Amniotic epithelial cell (primary cell): ENCODE measurements at regions not wholly inside any gene's neighbourhood (a gene's known extent, or its start where the extent isn't known, plus 50 kb on each side); places are given as distances from the start of the nearest gene placed in this dataset.

ENCODE experiments used
- DNase-seq: peaks from one replicate; pipeline ENCODE4 v3.0.0-alpha.2; 2010; ENCODE audit warnings: low read depth

DNA sequence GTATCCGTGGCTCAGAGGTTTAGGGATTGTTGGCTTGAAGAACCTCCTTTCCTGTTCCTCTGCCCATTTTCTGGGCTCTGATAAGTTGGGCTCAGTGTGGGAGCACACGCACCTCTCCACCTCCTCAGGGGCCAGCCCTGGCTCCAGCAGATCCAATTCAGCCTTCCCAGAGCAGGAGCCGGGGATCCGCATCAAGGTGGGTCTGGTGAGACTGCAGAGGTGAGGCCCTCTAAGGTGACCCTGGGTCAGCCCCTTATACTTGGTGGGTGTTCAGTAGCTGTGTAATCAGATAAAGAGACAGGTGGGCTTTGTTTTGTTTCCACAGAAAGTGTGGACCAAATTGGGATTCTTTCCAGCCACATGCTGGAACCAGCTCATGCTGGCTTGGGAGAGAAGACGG, 1466.0 kb downstream of the TBC1D22A start:
- DNase-seq = no peak

DNA sequence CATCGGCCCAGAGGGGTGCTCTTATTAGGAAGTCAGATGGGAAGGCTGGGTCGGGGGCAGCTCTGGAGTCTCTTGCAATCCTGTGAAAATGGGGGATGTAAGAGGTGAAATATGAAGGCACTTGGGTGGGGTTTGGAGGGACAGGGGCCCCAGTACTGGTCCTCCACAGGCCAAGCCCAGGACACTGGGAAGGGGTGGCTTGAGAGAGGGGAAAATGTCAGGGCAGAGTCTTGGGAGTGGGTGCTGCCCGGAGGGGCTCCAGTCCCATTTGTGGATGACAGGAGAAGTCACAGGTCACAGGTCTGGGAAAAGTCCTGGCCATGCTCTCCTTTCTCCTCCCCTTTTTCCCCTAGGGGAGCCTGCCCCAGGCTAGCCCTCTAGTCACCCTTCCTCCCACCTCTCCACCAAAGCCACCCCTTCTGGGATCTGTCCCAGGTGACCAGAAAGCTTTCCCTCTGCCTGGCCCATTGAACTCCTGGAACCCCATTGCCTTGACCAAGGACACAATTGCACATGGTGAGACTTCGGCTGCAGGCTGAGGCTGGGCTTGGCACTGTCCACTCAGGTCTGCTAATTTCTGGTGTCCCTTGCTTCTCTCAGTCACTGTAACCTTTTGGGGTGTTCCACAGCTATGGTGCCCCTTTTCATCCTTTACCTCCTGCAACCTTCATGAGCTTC, 1465.0 kb downstream of the TBC1D22A start:
- DNase-seq = no peak

DNA sequence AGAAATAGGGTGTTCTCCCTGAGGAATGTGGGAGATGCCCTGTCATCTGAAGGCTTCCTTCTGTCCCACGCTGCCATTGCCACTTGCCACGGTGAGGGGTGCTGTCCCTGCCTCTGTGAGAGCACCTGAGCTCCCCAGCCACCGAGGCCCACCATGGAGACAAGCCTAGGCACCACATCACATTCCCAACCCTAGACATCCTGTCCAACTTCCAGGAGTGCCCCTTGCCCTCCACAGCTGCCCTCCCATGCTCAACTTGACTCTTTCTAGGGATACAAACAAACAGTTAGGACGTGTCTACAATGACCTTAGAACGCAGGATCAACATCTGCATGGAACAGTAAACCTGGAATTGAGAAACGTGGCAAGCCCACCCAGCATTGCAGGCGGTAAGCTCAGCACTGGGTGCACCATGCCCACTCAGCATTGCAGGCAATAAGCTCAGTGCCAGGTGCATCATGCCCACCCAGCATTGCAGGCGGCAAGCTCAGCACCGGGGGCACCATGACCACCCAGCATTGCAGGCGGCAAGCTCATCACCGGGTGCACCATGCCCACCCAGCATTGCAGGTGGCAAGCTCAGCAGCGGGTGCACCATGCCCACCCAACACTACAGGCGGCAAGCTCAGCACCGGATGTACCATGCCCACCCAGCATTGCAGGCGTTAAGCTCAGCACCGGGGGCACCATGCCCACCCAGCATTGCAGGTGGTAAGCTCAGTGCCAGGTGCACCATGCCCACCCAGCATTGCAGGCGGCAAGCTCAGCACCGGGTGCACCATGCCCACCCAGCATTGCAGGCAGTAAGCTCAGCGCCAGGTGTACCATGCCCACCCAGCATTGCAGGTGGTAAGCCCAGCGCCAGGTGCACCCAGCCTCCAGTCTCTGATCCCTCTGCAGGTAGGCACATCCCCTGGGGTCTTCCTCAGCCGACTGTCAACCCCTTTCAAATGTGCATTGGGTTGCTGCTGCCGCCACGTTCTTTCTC, 1463.9 kb downstream of the TBC1D22A start:
- no peak for DNase-seq

DNA sequence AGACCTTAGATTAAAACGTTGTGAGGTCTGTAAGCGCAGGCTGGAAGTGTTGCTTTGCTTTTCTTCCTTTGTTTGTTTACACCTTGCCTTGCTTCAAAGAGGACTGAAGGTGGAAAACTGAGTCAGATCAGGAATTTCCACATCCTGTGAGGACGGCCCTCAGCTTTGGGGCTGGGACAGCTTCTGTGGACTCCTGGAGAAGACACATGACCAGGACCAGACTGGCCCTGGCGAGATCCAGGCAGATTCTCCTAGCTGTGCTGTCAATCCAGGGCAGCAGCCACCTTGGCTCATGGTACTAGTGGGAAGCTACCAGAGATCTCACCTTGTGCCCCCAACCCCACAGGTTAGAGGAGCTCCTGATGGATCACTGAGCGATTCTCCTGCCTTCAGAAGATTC, 1461.9 kb downstream of the TBC1D22A start:
- DNase-seq = no peak

DNA sequence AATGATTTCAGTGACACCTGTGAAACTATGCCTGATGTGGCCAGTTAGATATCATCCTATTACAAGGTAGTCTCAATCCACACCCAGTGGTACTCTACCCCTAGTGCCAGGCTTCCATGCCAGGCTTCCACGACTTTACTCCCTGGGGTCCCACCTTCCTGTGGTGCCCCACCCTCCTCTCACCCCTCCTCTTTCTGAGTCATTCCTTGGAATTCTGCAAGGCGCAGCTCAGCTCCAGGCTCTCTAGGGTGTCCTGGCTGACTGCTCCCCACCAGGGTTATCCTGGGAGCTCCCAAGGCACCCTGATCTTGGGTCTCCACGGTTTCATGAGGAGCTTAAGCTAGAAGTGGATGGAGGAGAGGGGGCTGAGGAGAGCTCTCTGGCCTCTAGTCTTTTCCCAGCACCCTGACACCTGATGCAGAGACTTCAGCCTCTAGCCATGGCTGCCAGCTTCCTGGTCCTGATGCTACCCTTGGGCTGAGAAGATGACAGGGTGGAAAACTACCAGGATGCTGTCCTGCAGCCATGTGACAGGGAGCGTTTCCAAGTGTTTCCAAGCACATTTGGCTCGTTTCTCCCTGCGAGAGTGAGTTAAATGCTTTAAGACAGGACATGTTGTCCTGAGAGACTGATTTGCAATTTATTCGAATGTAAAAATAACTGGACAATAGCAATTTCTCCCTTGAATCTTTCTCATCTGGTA, 1461.2 kb downstream of the TBC1D22A start:
- DNase-seq = no peak

DNA sequence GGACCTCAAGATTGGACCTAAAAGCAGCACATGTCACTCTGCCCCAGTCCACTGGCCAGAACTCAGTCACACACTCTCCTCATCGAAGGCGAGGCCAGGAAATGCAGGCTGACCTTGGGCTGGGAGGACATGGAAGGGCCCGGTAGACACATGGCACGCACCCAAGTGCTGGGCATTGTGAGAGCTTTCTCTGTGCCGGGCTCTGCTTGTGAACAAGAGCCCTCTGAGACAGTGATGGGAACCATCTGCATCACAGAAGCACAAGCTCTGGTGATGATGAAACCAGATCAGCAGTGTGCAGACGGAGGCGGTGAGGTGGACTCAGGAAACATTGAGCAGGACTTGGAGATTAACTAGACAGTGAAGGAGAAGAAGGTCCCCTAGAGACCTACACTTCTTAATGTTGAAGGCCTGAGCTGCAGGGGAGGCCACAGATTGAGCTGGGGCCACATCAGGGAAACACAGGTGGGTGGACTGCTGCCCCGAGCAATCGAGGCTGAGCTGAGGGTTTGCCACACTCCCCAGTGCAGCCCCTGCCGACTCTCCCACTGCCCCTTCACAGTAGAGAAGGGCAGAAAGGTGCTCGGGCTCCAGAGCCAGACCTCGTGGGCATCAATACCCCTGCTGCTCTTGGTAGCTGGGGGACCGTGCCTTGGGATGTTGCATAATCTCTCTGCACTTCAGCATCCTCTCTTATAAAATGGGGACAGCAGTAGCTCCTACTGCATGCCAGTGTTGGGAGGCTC, 1460.5 kb downstream of the TBC1D22A start:
- no peak for DNase-seq

DNA sequence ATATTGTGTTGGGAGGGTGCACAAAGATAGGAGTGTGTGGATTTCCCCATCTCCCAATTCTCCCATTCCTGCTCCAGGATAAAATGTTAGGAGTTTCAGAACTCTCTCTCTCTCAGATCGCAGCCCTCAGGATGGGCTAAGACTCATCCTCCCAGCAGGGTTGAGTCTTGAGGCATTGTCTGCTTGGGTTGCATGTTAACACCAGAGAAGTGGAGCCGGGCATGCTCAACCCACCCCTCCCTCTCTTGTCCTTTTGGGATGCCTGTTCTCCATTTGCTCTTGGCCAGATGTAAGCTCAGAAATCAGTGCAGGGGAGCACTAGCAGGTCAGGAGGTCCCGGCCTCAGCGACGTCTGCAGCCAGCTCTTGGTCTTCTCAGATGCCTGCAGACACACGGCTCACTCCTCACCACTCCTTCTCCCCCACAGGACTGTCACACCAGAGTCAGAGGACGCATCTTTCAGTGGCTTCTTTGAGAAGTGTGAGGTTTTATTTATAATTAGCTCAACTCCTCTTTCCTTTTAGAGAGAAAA, 1456.5 kb downstream of the TBC1D22A start:
- DNase-seq = no peak

DNA sequence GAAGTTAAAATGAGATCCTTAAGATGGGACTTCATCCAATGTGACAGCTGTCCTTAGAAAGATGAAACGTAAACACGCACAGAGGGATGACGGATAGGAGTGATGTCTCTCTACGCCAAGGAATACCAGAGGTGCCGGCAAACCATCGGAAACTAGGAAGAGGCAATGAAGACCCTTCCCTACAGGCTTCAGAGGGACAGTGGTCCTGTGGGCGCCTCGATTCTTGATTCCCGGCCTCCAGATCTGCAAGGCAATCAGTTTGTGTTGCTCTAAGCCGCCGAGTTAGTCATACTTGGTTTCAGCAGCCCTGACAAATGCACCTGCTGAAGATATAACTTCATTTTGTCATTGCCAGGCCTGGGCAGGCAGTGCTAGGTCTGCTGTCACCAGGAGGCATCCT, 1455.1 kb downstream of the TBC1D22A start:
- DNase-seq = no peak

DNA sequence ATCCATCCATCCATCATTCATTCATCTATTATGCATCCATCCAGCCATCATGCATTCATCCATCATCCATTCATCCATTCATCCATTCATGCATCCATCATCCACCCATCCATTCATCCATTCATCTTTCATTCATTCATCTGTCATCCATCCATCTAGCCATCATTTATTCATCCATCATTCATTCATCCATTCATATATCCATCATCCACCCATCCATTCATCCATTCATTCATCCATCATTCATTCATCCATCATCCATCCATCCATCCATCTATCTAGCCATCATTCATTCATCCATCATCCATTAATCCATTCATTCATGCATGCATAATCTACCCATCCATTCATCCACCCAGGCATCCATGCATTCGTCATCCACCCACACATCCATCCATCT, 1450.3 kb downstream of the TBC1D22A start:
- no peak for DNase-seq

DNA sequence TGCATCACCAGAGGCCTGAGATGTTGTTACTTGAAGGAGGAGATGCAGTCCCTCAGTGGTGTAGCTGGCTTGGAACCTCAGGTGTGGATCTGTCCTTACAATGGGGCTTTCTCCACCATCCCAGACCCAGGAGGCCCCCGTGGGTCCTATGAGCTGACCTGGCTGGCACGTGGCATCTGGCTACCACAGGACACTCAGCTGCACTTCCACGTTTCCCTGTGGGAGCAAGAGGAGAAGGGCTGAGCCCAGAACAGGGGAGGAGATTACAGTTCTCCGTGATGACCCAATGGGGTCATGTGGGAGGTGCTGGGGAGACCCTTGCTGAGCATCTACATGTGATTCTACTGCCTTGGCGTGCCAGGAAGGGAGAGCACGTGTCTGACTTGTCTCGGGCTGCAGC, 1448.4 kb downstream of the TBC1D22A start:
- no peak for DNase-seq

DNA sequence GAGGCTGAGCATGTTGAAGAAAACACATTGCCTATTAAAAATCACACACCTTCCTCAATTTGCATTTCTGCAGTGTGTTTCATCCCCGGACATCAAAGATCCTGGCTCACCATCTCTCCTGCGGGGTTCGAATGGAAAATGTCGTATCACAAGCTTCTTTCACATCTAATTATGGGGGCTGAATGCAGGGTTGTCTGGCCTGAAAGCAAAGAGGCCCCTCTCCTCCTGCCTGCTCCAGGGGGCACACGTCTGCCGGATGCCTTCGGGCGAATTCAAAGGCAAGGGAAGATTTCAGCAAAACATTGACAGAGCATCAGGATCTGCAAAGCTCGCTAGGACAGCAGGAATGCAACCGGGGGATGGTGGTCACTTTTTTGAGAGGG, 1447.7 kb downstream of the TBC1D22A start:
- DNase-seq = no peak

DNA sequence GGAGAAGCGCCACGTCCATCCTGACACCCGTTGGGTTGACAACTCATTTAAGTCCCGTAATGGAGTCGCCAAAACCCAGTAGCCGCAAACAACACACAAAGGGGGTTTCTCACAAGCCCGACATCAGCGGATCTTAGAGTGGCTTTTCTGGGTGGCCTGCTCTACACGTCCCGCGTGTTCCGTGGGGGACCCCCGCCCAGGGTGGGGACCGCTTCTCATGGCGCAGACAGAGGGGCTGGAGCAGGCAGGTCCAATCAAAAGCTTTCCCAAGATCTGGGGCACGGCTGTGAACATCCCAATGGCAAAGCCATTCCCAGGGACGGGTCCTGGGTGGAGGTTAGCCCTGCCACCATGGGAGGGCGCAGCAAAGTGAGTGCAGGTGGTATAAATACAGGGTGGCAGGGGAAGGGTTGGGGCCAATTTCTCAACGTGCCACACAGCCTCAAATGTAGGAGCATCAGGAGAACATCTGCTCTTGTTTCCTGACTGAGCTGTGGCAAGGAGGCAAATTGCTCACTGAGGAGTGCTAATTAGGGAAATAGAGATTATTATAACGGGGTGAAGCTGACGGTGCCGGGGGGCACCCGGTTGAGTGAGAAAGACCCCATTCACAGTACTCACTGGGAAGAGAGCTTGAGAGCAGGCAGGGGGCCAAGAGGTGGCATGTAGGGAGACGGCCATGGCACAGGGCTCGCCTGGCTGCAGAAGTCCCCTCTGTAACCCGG, 1447.2 kb downstream of the TBC1D22A start:
- DNase-seq = no peak

DNA sequence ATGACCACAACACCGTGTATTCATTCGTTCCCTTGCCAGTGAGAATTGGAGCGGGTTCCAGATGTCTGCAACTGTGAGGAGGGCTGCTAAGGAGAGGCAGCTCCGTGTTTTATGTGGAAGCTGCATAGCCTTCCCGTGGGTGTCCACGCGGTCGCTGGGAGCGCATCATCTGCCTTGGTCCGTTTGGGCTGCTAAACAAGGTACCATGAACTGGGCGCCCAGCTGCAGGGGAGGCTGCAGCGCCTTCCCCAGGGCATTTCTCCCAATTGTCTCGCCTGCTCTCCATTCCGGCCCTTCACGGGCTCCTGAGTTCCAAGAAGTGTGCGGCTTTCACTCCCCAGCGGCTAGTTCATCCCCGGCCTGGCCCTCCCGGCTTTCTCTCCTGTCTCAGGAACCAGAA, 1446.4 kb downstream of the TBC1D22A start:
- DNase-seq = no peak

DNA sequence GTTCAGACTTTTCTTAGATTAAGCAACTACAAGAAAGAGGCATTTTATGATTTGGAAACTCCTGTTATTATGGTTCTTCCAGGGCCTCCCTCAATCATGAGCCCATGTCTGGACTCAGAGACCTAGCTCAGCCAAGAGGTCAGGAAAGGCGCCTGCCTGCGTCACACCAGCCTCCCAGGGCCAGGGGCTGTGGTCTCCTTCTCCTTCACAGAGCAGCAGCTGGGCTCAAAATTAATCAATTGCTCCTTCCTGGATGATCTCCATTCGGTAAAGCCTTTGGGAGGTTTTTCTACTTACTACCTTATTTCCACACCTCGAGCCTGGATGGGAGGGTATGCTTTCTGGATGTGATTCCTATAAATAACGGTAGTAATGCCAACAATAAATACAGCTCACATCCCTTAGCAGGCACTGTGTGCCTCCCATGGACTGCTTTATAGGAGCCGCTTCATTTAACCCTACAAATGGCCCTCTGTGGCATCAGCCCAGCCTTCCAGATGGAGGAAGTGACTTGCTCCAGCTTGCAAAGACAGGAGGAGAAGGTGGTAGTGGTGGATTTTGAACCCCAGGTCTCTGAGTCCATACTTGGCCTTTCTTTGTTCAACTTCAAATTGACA, 1445.6 kb downstream of the TBC1D22A start:
- DNase-seq = no peak

DNA sequence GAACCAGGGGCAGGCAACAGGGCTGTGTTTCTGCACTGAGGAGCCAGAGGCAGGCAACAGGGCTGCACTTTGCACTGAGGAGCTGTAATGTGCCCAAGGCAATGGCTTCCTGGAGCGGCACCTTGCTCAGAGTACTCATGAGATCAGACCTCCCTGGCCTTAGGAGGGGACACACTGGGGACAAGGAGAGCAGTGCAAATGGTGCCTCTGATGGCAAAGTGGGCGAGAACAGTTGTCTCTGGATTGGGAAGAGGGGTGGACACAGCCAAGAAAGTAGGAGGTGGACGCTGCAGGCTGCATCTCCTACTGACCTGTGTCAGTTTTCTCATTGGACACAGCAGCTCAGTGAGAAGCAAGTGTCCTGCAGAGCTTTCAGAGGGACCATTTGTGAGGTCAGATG, 1443.3 kb downstream of the TBC1D22A start:
- DNase-seq = no peak

DNA sequence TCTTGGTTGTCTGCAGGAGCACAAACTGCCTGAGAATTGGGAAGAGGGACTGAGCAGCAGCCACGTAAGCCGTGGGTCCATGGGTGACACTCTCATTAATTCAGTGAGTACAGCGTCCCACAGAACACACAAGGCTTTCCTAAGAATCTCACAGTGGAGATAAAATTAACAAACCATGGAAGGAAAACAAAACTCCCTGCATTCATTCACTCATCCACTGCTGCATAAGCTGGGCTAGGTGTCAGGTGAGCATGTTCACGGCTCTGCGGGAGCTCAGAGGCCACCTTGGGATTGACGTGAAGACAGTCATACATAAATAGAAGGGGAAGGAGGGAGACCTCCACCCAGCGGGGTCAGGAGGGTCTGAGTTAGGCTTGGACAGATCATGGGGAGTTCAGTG, 1442.7 kb downstream of the TBC1D22A start:
- DNase-seq = no peak

DNA sequence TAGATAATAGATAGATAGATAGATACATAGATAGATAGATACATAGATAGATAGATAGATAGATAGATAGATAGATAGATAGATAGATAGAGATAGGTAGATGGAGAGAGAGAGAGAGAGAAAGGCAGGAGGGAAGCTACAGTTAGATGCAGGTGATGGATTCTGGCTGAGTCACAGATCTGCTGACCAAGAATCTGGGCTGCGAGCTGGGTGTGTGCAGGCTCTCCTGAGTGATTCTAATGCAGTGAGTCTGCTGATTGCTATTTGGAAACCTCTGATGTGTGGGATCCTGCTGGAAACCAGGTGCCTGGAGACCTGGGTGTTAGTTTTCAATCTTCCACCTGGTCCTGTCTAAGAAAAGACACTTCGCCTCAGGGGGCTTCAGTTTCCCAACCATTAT, 1441.8 kb downstream of the TBC1D22A start:
- DNase-seq = no peak

DNA sequence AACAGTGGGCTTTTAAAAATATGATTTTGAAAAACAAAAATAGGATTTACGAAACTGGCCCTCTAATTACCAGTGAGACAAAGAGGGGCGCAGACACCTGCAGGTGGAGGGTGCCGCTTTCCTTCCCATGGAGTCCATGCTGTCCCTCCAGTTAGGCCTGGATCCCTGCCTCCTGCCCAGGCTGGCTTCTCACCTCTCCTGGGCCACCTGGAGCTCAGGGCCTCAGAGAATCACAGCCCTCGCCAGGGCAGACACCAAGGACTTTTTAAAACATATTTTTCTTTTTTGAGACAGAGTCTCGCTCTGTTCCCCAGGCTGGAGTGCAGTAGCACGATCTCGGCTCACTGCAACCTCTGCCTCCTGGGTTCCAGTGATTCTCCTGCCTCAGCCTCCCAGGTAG, 1437.2 kb downstream of the TBC1D22A start:
- no peak for DNase-seq

DNA sequence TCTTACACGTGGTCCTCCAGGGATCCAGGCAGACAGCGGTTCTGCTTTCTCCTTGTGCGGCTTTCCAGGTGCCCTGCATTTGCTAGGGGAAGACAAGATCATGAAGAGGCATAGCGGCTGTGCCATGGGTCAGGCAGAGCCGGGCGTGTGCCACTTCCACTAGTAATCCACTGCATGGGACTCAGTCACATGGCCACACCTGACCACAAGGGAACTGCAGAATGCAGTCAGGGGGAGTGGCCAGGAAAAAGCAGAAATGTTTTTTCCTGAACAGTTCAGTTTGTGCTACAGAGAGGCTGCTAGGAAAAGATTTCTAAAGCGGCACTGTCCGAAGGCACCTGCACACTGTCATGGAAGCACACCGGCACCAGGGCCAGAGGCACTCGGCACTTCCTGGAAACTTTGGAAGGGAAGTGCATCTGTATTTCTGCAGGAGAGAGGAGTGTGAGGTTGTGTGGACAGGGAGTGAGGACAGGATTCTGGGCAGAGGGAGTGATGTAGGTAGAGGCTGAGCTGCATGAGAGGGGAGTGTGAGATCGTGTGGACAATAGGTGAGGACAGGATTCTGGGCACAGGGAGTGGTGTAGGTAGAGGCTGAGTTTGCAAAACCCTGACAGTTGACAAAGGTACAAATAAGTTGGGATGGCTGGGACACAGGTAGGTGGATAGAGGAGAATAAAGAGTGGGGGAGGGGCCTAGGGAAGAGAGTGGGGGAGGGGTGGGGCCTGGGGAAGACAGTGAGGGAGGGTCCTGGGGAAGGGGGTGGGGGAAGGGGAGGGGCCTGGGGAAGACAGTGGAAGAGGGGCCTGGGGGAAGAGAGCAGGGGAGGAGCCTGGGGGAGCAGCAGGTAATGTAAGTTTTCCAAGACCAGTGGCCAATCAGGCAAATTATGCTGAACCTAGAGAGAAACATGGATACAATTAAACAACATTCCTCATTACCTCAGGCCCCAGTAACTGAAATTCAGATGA, 1436.3 kb downstream of the TBC1D22A start:
- DNase-seq = no peak
